Lower leg skin (tissue), 3 donors: ENCODE measurements at regions not wholly inside any gene's neighbourhood (a gene's known extent, or its start where the extent isn't known, plus 50 kb on each side); places are given as distances from the start of the nearest gene placed in this dataset.

ENCODE experiments used
- POLR2A ChIP-seq, 2 donors: fragments of 450-650 bp; IDR thresholded peaks; one replicate each; pipeline ENCODE4 v1.6.1; 2016 to 2017; ENCODE audit warnings: antibody characterized with exemption in 2 of 2, mild to moderate bottlenecking in 1 of 2, moderate library complexity in 1 of 2
- TF ChIP-seq, protein P1 (sequence below), 3 donors: fragments of 450-650 bp; IDR thresholded peaks; one replicate each; pipeline ENCODE4 v1.5.1; 2016; ENCODE audit warnings: antibody characterized with exemption in 3 of 3, mild to moderate bottlenecking in 3 of 3, moderate library complexity in 2 of 3

DNA sequence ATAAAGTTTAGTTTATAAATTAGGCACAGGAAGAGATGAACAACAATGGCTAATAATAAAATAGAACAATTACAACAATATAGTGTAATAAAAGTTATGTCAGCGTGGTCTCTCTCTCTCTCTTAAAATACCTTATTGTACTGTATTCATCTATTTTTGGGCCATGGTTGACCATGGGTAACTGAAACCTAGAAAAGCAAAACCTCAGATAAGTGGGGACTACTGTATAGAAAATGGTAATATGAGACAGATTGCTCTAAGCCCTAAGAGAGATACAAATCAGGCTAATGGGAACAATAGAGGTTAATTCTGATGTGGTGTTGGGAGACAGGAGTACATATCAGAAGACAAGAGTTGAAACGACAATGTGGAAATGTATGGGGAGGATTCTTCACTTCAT lies 86.2 kb downstream of the ZNF365 start:
- no peak for TF ChIP-seq POLR2A (IDR thresholded peaks at IDR 0.05)
- TF ChIP-seq, protein P1, sequence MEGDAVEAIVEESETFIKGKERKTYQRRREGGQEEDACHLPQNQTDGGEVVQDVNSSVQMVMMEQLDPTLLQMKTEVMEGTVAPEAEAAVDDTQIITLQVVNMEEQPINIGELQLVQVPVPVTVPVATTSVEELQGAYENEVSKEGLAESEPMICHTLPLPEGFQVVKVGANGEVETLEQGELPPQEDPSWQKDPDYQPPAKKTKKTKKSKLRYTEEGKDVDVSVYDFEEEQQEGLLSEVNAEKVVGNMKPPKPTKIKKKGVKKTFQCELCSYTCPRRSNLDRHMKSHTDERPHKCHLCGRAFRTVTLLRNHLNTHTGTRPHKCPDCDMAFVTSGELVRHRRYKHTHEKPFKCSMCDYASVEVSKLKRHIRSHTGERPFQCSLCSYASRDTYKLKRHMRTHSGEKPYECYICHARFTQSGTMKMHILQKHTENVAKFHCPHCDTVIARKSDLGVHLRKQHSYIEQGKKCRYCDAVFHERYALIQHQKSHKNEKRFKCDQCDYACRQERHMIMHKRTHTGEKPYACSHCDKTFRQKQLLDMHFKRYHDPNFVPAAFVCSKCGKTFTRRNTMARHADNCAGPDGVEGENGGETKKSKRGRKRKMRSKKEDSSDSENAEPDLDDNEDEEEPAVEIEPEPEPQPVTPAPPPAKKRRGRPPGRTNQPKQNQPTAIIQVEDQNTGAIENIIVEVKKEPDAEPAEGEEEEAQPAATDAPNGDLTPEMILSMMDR (IDR thresholded peaks at IDR 0.05): no peak
